GM21390 (cell line): ENCODE measurements at regions not wholly inside any gene's neighbourhood (a gene's known extent, or its start where the extent isn't known, plus 50 kb on each side); places are given as distances from the start of the nearest gene placed in this dataset.
"Not testable (repeated sequence)": the region's sequence is repeated elsewhere in the genome, so short reads cannot be mapped to it uniquely, and the experiment has no call there.

Experiments used
- ATAC-seq: cut with Tn5 transposase; IDR thresholded peaks from one replicate; pipeline ENCODE4 v1.9.1; 2021; ENCODE audit not compliant: unreplicated experiment

DNA sequence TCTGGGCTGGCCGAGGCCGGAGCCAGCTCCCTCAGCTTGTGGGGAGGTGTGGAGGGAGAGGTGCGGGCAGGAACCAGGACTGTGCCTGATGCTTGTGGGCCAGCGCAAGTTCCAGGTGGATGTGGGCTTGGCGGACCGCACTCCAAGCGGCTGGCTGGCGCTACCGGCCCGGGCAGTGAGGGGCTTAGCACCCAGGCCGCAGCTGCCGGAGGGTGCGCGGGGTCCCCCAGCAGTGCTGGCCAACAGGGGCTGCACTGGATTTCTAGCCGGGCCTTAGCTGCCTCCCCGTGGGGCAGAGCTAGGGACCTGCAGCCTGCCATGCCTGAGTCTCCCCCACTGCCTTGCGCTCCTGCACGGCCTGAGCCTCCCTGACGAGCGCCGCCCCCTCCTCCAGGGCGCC lies 242.8 kb downstream of the CCSER2 start:
- no peak for ATAC-seq

DNA sequence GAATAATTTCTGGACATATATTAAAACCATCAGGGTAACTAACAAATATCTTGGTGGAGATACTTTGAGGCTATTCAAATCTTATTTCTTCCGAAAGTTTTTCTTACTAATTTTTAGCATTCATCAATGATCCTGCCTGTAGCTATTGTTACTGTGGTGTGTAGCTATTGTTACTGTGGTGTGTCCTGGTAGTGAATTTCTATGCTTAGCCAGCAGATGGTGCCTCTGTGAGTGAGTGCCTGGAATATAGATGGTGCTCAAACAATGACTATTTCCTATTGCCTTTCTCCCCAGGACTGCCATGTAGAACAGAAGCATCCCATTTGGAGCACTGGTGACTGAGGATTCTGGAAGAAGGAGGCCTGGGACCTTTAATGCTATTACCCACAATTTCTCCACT lies 245.7 kb downstream of the CCSER2 start:
- no peak for ATAC-seq

DNA sequence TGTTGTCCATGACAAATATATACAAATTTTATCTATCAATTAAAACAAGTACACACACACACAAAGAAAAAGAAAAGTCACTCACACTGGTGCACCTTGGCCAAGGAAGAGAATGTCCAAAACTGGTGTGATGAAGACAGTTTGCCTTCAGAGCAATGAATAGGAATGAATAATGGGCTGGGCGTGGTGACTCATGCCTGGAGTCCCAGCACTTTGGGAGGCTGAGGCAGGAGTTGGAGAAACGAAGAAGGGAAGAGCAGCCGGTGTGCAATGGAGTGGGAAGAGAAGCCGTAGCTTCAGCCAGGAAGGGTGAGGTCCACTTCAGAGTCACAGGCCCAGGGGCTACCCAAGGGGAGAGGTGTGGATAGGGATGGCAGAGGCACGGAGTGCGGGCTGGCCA lies 253.6 kb downstream of the CCSER2 start:
- ATAC-seq: no peak

DNA sequence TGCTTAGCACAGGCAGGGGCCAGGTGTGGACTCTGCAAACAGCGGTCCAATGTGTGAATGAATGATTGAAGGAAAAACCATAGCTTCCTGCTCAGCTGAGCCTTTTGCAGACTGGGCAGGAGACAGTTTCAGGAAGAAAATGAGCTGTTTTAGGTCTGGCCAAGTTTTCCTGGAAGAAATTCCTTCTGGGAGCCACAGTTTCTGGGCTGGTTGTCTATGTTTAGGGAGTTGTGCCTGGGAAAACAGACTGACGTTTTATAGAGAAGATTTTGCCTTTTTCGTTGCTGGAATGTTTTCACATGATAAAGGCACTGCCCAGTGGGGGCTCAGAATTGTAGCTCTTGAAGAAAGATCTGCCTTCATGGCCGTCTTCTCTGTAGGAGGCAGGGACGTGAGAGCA lies 255.1 kb downstream of the CCSER2 start:
- ATAC-seq: no peak

DNA sequence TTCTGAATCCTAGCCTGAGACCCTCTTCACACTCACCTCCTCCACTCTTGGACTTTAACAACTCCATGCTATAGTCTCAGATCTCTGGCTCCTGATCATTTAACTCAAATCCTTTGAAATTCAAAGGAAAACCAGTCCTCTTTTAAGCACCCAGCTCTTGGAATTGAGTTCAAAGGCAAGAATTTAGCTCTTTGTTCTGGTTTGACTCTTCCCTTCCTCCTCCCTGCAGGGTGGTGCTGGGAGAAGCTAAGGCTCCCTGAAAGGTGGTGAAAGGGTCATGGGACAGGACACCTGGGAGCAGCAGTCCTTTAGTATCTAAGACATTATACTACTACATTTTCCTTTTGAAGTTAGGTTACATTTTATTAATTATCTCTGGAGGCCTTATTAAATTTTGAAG lies 259.4 kb downstream of the CCSER2 start:
- ATAC-seq: no peak

DNA sequence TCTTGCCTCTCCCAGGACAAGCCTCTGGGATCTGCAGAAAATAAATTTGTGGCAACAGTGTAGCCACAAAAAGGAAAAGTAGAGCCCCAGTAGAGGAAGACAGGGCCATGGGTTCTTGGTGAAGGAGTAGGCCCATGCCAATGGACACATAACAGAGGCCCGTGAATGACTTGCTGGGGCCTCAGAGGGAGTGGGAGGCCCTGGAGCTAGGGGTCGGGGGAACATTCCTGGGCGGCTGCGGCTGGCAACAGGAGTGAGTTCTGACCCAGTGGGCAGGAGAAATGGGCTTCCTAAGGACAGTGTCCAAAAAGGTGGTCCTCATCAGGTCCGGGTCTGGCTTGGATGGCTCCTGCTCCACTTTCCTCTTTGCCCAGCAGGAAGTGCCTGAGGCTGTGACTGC lies 260.0 kb downstream of the CCSER2 start:
- ATAC-seq: no peak

DNA sequence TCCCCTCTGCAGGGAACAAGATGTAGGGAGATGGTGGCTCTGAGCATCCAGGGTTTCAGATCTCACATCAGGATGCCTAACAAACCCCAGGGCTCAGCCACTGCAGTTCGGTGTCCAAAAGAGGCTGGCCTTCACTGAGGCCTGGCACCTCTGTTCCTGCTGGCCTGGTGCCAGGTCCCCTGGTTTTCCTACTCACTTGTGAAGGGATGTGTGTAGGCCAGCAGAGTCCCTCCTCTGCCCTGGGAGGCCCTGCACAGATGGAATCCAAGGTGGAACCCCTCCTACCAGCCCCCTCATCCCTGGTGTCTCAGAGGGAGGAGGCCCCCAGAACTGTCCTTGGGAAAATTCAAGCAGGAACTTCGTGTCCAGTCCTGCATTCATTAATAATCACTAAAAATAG lies 260.6 kb downstream of the CCSER2 start:
- no peak for ATAC-seq

DNA sequence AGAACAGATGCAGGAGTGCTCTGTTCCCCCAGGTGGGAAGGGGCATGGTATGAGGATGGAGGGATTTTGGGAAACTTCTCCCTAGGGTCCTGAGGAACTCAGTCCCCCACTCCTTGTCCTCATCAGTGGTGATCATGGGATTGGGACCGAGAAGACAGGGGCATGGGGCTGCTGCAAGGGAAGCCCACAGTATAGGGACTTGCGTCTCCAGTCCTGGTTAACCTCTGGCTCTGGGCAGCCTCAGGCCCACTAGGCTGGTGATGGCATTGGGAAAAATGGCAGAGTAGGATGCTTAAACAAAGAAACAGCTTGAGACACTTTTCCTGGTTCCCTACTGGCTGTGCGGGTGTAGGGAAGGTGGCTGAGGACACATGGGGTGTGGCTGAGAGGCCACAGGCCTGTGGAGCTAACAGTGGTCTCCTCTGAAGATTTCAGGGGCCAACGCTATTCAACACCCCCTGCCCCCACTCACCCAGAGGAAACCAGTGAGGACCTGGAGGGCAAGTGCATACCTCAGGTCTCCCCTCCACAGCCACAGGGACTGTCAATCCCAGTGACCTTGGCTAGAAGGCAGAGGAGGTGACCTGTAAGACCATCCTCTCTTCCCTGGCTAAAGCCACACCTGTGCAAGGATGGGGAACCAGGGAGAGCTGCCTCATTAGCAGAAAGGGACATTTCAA lies 261.3 kb downstream of the CCSER2 start:
- ATAC-seq: no peak

DNA sequence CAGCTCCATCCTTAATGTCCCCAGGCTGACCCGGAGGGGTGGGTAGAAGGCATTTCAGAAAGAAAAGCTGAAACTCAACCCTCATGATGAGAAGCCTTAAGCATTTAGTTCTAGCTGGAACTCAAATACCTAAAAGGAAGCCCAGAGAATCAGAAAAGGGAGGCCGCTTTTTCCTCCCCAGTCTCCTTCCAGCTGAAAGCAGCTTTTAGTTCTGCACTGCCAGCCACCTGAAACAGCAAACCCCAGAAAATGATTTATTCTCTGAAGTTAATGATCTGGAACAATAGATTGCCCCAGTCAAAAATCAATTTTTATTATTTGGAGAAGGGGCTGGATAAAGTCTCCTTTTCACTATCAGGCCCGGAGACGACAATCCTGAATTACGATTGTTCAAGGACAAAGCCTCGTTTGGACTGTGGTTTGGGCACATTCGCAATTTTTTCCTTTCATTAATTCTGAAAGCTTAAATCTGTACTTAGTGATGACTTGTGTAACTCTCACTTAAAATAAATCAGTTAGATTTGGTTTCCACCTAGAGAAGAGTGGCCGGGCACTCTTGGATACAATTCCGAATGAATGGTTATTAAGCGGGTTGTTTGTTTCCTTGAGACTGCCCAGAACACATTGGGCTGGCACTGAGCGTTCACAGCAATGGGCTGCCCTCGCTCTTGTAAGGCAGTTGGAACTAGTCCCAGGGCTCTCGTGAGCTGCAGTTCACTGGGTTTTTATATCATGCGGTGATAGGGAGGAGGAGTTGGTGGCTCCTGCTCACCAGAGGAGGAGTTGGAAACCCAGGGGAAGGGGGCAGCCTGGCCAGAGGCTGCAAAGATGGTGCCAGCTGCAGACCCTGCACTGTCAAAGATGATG lies 262.2 kb downstream of the CCSER2 start:
- ATAC-seq: no peak

DNA sequence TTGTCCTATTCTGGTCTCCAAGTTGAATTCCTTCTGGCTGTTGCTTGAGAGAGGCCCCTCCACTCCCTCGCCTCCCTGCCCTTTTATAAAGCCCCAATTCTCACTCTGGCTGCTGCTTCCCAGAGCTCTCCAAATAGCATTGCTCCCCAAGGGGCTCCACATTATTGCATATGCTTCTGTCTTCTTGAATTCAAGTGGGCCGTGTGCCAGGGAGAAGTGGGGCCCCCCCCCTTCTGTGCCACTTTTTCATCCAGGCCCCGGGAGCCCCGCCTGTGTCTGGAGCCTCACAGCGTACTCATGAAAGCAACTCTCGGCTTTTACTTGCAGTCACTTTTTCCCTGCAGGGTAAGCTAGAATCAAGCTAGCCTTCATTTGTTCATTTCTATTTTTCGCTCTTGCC lies 265.1 kb downstream of the CCSER2 start:
- ATAC-seq: no peak

DNA sequence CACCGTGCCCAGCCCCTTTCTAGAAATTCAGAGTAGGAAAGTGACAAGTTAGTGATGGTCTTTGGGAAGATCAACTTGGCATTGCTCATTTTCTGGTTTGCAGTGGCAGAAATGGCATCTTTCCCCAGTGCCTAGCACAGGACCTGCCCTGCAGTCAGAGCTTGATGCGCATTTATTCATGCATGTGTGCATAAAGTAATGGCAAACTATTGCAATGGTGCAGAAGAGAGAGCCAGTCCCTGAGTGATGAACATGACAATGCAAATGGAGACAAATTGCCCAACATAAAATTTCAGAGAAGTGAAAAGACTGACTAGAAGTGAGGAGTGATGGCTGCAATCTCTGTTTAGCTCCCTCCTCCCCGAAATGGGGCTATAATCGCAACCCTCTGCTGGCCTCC lies 268.2 kb downstream of the CCSER2 start:
- ATAC-seq: no peak

DNA sequence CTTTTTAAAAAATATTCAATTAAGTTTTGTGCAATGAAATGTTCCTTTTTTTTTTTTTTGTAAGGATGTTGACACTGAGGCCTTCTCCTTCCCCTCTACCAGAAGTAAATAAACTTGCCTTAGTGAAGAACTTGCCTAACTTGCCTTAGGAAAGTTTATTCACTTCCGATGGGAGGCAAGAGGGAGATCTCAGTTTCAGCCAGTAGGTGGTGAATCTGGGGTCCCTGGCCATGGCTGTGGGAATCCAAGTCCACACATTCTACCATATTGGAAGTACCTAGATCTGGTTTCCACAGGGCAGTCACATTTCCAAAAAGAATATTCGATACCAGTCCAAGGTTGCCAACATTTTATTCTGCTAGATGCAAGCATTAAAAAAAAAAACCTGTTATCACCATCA lies 270.9 kb downstream of the CCSER2 start:
- ATAC-seq: no peak

DNA sequence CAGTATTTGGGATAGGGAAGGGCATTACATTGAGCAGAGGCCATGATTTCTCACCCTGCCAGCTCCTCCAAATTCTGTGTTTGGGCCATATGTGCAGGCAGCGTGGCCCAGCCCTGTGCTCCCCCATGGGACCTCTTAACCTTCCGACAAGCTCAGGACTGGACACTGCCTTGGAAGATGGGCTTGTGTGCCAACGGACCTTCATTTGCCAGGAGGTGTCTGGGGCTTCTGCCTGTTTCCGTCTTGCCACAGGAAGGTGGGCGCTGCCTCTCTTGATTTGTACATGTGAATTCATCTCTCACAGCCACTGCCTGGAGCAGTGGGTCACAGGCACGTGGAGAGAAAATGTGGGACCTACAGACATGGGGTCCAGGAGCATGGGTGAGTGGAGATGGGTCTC lies 272.6 kb downstream of the CCSER2 start:
- no peak for ATAC-seq

DNA sequence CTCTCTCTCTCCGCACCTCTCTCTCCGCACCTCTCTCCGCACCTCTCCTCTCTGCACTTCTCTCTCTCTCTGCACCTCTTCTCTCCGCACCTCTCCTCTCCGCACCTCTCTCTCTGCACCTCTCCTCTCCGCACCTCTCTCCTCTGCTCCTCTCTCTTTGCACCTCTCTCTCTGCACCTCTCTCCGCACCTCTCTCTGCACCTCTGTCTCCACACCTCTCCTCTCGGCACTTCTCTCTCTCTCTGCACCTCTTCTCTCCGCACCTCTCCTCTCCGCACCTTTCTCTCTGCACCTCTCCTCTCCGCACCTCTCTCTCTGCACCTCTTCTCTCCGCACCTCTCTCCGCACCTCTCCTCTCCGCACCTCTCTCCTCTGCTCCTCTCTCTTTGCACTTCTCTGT lies 274.2 kb downstream of the CCSER2 start:
- not testable (repeated sequence) for ATAC-seq

DNA sequence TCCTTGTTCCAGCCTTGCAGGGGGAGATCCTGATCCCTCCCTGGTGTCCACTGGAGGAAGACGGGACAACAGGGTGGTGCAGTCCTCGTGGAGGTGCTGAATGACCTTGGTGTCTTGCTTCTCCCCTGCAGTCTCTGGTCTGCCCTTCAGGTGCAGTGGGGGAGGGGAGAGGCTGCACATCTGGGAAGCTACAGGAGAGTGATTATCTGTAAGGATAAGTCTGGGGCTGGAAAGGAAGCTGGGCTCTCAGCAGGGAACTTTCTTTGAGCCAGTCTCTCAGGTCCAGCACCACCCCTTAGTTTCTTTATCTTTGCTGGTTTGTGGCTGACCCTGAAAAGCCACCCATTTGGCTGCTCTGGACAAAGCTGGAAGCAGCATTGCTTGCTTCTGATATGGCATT lies 275.6 kb downstream of the CCSER2 start:
- ATAC-seq: no peak

DNA sequence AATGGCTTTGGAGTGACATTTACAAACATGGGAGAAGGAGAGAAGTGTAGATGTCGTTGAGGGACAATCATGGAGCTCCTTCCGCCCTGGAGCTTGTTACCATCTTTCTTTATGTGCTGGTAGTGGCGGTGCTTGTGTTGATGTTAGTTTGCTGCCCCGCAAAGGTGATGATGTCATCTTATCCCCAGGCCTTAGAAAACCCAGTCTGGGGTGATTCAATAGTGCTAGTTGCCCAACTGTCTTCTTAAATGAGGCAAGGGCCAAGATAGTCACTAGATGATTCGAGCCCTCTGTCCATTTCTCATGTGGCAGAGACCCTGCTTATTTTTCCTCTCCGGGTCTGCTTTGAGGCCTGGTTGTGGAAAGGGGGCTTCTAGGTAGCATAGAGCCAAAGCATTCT lies 277.4 kb downstream of the CCSER2 start:
- no peak for ATAC-seq

DNA sequence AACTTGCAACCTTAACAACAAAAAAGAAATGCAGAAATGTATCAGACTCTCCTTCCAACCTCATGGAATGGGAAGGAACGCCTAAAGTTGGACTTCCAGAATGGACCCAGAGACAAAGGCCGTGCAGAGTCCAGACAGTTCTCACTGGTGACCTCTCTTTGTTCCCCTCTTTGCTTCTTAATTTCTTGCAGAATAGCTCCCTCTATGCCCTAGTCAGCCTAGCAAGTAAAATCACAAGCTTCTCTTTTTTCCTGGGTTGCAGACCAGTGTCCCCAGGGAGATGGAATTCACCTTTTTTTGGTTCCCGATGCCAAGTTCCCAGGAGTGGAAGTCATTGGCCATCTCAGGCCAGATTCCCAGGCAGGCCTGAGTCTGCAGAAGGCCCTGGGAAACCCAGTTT lies 278.0 kb downstream of the CCSER2 start:
- ATAC-seq: no peak

DNA sequence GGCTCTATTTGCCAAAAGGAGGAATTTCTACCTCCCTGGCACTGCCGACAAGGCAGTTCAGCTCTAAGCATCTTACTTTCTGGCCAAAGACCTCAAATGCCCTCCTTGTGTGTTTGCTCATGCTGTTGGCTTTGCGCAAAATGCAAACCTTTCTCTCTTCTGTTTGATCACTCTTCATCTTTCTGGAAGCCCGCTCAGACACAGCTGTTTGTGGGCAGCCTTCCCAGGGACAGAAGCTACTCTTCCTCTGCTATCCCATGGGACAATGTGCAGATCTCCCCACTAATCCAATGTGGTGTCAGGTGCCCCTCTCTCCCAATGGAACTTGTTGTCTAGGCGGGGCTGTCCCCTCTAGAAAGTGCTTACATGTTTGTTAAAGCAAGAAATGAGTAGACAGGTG lies 278.7 kb downstream of the CCSER2 start:
- ATAC-seq: no peak

DNA sequence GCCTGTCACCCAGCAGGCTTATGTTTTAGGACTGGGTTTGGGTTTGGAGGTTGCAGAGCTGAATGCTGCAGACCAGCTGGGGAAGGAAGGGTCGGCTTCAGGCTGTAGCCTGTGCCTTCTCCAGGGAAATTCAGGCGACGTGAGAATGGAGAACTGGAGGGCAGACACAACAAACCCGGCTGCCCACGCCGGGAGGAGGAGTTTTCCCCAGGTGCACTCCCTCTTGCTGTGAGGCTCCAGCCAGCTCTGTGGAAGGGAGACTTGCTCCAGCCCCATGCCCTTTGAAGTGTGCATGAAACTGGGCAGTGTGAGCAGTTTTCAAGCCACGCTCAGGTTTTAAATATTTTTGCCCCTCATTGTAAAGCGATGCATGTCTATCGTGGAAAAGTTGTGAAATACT lies 279.1 kb downstream of the CCSER2 start:
- no peak for ATAC-seq

DNA sequence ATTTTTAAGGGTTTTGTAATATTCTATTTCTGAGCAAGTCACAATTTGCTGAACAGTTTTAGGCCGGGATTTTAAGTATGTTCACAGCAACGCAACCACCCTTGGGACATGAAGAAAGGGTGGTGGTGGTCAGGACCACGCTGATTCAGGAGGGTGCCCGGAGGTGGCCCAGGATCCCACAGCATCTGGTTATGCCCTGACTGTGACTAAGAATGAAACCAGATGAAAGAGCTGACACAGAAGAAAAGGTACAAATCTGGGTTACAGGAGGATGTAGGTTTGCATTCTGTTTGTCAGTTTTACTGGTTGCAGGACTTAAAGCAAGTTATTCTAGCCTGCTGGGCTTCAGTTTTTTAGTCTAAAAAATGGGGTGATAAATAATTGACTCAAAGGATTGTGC lies 279.7 kb downstream of the CCSER2 start:
- peak; percentile 63 for ATAC-seq

DNA sequence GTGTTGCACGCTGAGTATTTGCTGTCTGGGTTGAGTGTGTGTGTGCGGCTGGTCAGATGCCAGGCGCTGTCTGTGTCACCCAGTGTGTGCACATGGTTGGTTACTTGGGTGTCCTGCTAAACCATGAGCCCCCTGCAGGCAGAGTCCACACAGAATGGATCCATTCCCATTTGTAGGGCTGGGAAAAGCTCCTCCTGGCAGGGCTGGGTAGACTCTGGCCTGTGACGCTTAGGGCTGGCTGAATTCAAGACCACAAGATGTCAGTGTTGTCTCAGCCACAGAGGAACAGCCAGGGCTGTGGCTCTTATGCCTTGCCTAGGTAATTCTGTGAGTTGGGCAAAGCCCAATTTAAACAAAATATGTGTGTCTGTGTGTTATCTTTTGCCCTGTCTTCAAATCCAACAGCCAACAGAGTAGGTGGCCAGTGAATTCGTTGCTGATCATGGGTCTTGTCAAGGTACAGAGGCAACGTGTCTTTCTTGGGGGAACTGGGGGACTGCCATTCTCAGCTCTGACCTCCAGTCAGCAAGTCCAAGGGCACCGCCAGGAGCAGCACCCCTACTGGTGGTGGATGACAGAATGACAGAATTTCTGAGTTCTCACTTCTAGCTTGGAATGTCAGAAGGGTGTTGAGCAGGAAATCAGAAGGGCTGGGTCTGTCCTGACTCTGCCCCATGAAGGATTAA lies 285.1 kb downstream of the CCSER2 start:
- peak; percentile 67 for ATAC-seq
